ENCODE measurements at regions not wholly inside any gene's neighbourhood (a gene's known extent, or its start where the extent isn't known, plus 50 kb on each side); places are given as distances from the start of the nearest gene placed in this dataset.

DNA sequence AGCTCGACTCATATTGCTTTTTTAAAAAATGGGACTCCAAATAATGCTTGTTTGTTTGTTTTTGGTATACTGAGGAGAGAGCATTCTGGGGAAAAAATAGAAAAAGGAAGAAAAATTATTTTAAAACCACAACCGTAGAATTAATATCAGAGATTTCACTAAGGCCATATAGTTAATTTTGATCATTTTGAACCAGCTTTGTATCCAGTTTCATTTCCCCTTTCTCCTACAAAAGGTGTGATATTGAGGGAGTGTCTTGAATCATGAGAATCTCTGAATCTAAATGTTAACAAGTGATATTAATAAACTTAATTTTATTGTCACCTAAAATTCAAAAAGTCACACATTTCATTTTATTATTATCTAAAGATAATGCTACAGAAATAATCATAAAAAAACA, 198.5 kb upstream of the GALNT5 start:
- Histone ChIP-seq H3F3A (replicated peaks; ENCODE audit: low read depth) (no peaks in the 10 kb centered on the region), H3K4me1 (ENCODE audit: insufficient read depth) (no peaks in the 10 kb centered on the region), H3K36me3 (ENCODE audit: insufficient read depth) (no peaks in the 10 kb centered on the region), H3K4me2 (no peak overlapping the region), H3K4me3 (no peak overlapping the region), H4K20me1 (replicated peaks; ENCODE audit: insufficient read depth) (no peaks in the 10 kb centered on the region), H3K27ac (ENCODE audit: low read depth) (no peak overlapping the region), H3K9me2 (ENCODE audit: insufficient read depth) (no peaks in the 10 kb centered on the region), H2AFZ (0 out of 2 replicates have a peak overlapping the region, but pooled peaks have one; percentile 38), H3K27me3 (ENCODE audit: insufficient read depth) (no peaks in the 10 kb centered on the region), H3K79me2 (replicated peaks; ENCODE audit: insufficient read depth) (no peaks in the 10 kb centered on the region)
- H3K4me3 Mint-ChIP-seq, result no peak overlapping the region
- no peaks in the 10 kb centered on the region for H3K27me3 Mint-ChIP-seq (ENCODE audit: insufficient read depth, low read depth, poor library complexity)
- no peaks in the 10 kb centered on the region for H3K36me3 Mint-ChIP-seq (ENCODE audit: low read depth)
- DNase-seq (ENCODE audit: low spot score), result no peak
- no peak for ATAC-seq
- H3K9me3 Mint-ChIP-seq, result no peaks in the 10 kb centered on the region
- no peak for TF ChIP-seq ZNF331 (CRISPR knock-in tag; IDR thresholded peaks at IDR 0.05; ENCODE audit: low read depth)
- H3K4me1 Mint-ChIP-seq, result peaks cover 10% of the 10 kb centered on the region
- no peak overlapping the region for H3K27ac Mint-ChIP-seq

DNA sequence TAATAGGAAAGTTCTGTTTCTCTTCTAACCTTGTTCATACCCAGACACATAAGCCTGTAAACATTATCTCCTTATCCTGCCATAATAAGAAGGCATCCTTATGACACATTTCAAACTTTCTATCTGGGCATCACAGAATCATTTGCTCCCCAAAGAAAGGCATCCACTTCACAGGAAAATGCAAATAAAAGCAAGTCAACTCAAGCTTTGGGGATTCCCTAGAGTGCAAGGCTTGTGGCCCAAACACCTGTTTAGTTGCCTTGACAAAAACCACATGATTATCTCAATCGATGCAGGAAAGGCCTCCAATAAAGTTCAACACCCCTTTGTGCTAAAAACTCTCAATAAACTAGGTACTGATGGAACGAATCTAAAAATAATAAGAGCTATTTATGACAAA, 195.7 kb upstream of the GALNT5 start:
- DNase-seq (ENCODE audit: low spot score), result no peak
- Mint-ChIP-seq H3K27me3 (ENCODE audit: insufficient read depth, low read depth, poor library complexity) (no peaks in the 10 kb centered on the region), H3K4me1 (peaks cover 10% of the 10 kb centered on the region), H3K36me3 (ENCODE audit: low read depth) (no peaks in the 10 kb centered on the region), H3K4me3 (no peak overlapping the region), H3K9me3 (no peaks in the 10 kb centered on the region), H3K27ac (no peak overlapping the region)
- H3K4me3 ChIP-seq, result no peak overlapping the region
- H3K27me3 ChIP-seq (ENCODE audit: insufficient read depth), result no peaks in the 10 kb centered on the region
- H3K9me2 ChIP-seq (ENCODE audit: insufficient read depth), result no peaks in the 10 kb centered on the region
- H3K36me3 ChIP-seq (ENCODE audit: insufficient read depth), result no peaks in the 10 kb centered on the region
- H3K4me1 ChIP-seq (ENCODE audit: insufficient read depth), result no peaks in the 10 kb centered on the region
- H3K79me2 ChIP-seq (replicated peaks; ENCODE audit: insufficient read depth), result no peaks in the 10 kb centered on the region
- no peak overlapping the region for H3K27ac ChIP-seq (ENCODE audit: low read depth)
- no peaks in the 10 kb centered on the region for H3F3A ChIP-seq (replicated peaks; ENCODE audit: low read depth)
- TF ChIP-seq ZNF331 (CRISPR knock-in tag; IDR thresholded peaks at IDR 0.05; ENCODE audit: low read depth) (no peak), EZH2phosphoT487 (IDR thresholded peaks at IDR 0.05; ENCODE audit: unreplicated experiment) (no peak), JUNB (IDR thresholded peaks at IDR 0.05; ENCODE audit: unreplicated experiment) (no peak)
- TF ChIP-seq, protein P1, sequence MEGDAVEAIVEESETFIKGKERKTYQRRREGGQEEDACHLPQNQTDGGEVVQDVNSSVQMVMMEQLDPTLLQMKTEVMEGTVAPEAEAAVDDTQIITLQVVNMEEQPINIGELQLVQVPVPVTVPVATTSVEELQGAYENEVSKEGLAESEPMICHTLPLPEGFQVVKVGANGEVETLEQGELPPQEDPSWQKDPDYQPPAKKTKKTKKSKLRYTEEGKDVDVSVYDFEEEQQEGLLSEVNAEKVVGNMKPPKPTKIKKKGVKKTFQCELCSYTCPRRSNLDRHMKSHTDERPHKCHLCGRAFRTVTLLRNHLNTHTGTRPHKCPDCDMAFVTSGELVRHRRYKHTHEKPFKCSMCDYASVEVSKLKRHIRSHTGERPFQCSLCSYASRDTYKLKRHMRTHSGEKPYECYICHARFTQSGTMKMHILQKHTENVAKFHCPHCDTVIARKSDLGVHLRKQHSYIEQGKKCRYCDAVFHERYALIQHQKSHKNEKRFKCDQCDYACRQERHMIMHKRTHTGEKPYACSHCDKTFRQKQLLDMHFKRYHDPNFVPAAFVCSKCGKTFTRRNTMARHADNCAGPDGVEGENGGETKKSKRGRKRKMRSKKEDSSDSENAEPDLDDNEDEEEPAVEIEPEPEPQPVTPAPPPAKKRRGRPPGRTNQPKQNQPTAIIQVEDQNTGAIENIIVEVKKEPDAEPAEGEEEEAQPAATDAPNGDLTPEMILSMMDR (conservative IDR thresholded peaks at IDR 0.05; ENCODE audit: low read depth in 2 of 2), result no peak
- no peak overlapping the region for H3K4me2 ChIP-seq
- H2AFZ ChIP-seq, result no peak overlapping the region
- H4K20me1 ChIP-seq (replicated peaks; ENCODE audit: insufficient read depth), result no peaks in the 10 kb centered on the region
- no peak for ATAC-seq

DNA sequence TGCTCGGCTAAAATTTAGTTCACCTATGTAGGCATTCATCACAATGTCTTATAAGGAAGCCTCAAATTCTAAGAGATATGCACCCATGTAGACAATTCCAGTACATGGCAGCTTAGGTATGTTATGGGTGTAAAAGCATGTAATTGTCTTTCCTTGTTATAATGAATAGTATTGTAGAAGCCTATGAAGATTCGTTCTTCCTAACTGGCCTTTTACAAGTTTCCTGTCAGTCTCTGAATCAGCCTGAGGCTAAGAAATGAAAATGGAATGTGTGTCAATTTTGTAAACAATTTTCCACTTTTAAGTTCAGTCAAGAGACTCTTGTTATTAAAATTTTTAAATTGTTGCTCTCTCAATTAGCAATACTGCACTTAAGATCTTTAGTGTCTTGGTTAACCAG, 189.9 kb upstream of the GALNT5 start:
- no peaks in the 10 kb centered on the region for H3F3A ChIP-seq (replicated peaks; ENCODE audit: low read depth)
- no peaks in the 10 kb centered on the region for H3K4me1 ChIP-seq (ENCODE audit: insufficient read depth)
- ATAC-seq, result no peak
- H3K4me3 ChIP-seq, result no peak overlapping the region
- no peaks in the 10 kb centered on the region for H3K36me3 ChIP-seq (ENCODE audit: insufficient read depth)
- Mint-ChIP-seq H3K36me3 (ENCODE audit: low read depth) (no peaks in the 10 kb centered on the region), H3K4me3 (no peak overlapping the region), H3K27ac (no peak overlapping the region), H3K27me3 (ENCODE audit: insufficient read depth, low read depth, poor library complexity) (peaks cover 2% of the 10 kb centered on the region), H3K4me1 (no peaks in the 10 kb centered on the region), H3K9me3 (peaks cover 5% of the 10 kb centered on the region; the same call in 1 of the 3 replicates)
- H2AFZ ChIP-seq, result no peak overlapping the region
- no peak overlapping the region for H3K4me2 ChIP-seq
- no peak overlapping the region for H3K27ac ChIP-seq (ENCODE audit: low read depth)
- H3K9me2 ChIP-seq (ENCODE audit: insufficient read depth), result no peaks in the 10 kb centered on the region; the same call in 1 of the 2 replicates
- no peaks in the 10 kb centered on the region for H3K27me3 ChIP-seq (ENCODE audit: insufficient read depth)
- no peaks in the 10 kb centered on the region for H4K20me1 ChIP-seq (replicated peaks; ENCODE audit: insufficient read depth)
- no peaks in the 10 kb centered on the region for H3K79me2 ChIP-seq (replicated peaks; ENCODE audit: insufficient read depth)
- no peak for DNase-seq (ENCODE audit: low spot score)
- TF ChIP-seq, protein P2, sequence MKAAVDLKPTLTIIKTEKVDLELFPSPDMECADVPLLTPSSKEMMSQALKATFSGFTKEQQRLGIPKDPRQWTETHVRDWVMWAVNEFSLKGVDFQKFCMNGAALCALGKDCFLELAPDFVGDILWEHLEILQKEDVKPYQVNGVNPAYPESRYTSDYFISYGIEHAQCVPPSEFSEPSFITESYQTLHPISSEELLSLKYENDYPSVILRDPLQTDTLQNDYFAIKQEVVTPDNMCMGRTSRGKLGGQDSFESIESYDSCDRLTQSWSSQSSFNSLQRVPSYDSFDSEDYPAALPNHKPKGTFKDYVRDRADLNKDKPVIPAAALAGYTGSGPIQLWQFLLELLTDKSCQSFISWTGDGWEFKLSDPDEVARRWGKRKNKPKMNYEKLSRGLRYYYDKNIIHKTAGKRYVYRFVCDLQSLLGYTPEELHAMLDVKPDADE (IDR thresholded peaks at IDR 0.05), result no peak
- TF ChIP-seq POLR2AphosphoS5 (IDR thresholded peaks at IDR 0.05; ENCODE audit: low read depth), result no peak
- TF ChIP-seq JUNB (IDR thresholded peaks at IDR 0.05; ENCODE audit: unreplicated experiment), result no peak
- no peak for TF ChIP-seq CREB1 (CRISPR knock-in tag; IDR thresholded peaks at IDR 0.05; ENCODE audit: low read depth)
- TF ChIP-seq, protein P3, sequence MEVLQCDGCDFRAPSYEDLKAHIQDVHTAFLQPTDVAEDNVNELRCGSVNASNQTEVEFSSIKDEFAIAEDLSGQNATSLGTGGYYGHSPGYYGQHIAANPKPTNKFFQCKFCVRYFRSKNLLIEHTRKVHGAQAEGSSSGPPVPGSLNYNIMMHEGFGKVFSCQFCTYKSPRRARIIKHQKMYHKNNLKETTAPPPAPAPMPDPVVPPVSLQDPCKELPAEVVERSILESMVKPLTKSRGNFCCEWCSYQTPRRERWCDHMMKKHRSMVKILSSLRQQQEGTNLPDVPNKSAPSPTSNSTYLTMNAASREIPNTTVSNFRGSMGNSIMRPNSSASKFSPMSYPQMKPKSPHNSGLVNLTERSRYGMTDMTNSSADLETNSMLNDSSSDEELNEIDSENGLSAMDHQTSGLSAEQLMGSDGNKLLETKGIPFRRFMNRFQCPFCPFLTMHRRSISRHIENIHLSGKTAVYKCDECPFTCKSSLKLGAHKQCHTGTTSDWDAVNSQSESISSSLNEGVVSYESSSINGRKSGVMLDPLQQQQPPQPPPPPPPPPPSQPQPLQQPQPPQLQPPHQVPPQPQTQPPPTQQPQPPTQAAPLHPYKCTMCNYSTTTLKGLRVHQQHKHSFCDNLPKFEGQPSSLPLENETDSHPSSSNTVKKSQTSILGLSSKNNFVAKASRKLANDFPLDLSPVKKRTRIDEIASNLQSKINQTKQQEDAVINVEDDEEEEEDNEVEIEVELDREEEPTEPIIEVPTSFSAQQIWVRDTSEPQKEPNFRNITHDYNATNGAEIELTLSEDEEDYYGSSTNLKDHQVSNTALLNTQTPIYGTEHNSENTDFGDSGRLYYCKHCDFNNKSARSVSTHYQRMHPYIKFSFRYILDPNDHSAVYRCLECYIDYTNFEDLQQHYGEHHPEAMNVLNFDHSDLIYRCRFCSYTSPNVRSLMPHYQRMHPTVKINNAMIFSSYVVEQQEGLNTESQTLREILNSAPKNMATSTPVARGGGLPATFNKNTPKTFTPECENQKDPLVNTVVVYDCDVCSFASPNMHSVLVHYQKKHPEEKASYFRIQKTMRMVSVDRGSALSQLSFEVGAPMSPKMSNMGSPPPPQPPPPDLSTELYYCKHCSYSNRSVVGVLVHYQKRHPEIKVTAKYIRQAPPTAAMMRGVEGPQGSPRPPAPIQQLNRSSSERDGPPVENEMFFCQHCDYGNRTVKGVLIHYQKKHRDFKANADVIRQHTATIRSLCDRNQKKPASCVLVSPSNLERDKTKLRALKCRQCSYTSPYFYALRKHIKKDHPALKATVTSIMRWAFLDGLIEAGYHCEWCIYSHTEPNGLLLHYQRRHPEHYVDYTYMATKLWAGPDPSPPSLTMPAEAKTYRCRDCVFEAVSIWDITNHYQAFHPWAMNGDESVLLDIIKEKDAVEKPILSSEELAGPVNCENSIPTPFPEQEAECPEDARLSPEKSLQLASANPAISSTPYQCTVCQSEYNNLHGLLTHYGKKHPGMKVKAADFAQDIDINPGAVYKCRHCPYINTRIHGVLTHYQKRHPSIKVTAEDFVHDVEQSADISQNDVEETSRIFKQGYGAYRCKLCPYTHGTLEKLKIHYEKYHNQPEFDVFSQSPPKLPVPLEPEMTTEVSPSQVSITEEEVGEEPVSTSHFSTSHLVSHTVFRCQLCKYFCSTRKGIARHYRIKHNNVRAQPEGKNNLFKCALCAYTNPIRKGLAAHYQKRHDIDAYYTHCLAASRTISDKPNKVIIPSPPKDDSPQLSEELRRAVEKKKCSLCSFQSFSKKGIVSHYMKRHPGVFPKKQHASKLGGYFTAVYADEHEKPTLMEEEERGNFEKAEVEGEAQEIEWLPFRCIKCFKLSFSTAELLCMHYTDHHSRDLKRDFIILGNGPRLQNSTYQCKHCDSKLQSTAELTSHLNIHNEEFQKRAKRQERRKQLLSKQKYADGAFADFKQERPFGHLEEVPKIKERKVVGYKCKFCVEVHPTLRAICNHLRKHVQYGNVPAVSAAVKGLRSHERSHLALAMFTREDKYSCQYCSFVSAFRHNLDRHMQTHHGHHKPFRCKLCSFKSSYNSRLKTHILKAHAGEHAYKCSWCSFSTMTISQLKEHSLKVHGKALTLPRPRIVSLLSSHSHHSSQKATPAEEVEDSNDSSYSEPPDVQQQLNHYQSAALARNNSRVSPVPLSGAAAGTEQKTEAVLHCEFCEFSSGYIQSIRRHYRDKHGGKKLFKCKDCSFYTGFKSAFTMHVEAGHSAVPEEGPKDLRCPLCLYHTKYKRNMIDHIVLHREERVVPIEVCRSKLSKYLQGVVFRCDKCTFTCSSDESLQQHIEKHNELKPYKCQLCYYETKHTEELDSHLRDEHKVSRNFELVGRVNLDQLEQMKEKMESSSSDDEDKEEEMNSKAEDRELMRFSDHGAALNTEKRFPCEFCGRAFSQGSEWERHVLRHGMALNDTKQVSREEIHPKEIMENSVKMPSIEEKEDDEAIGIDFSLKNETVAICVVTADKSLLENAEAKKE (CRISPR knock-in tag; IDR thresholded peaks at IDR 0.05), result no peak
- no peak for TF ChIP-seq EZH2phosphoT487 (IDR thresholded peaks at IDR 0.05; ENCODE audit: unreplicated experiment)
